Calu3 (cell line): ENCODE measurements at regions not wholly inside any gene's neighbourhood (a gene's known extent, or its start where the extent isn't known, plus 50 kb on each side); places are given as distances from the start of the nearest gene placed in this dataset.
"Not testable (repeated sequence)": the region's sequence is repeated elsewhere in the genome, so short reads cannot be mapped to it uniquely, and the experiment has no call there.

ENCODE experiments used
- BruUV-seq: library from RNA; stranded (reverse); fragments of 400-500 nt; replicated peaks from 2 replicates; lab custom pipeline; 2021; lab: Mats Ljungman, UMichigan
- CTCF ChIA-PET: fragments of 300-600 bp; sonication (Branson Sonifier 250); formaldehyde crosslinking; loops from one replicate; lab custom pipeline; 2022; ENCODE audit warnings: antibody characterized with exemption; lab: Charles Lee
- DNase-seq: peaks from one replicate; pipeline ENCODE4 v3.0.0; 2022
- H3K27ac Mint-ChIP-seq: one replicate; pipeline ENCODE4 v1.8.0; 2022; ENCODE audit warnings: mixed read lengths; ENCODE audit not compliant: unreplicated experiment
- H3K27me3 Mint-ChIP-seq: one replicate; pipeline ENCODE4 v1.8.0; 2022; ENCODE audit warnings: mixed read lengths; ENCODE audit not compliant: unreplicated experiment
- H3K36me3 Mint-ChIP-seq: one replicate; pipeline ENCODE4 v1.8.0; 2022; ENCODE audit warnings: mild to moderate bottlenecking, moderate library complexity, mixed read lengths; ENCODE audit not compliant: insufficient read depth, unreplicated experiment
- H3K4me1 Mint-ChIP-seq: one replicate; pipeline ENCODE4 v1.8.0; 2022; ENCODE audit warnings: mild to moderate bottlenecking, low read depth, mixed read lengths; ENCODE audit not compliant: unreplicated experiment
- H3K4me3 Mint-ChIP-seq: one replicate; pipeline ENCODE4 v1.8.0; 2022; ENCODE audit warnings: mild to moderate bottlenecking, low read depth, moderate library complexity, mixed read lengths; ENCODE audit not compliant: unreplicated experiment
- H3K9me3 Mint-ChIP-seq: one replicate; pipeline ENCODE4 v1.8.0; 2022; ENCODE audit warnings: low read depth, mixed read lengths; ENCODE audit not compliant: unreplicated experiment
- CTCF ChIP-seq: fragments of 200-600 bp; IDR thresholded peaks from one replicate; pipeline ENCODE4 v1.8.0; 2022; ENCODE audit warnings: antibody characterized with exemption; ENCODE audit not compliant: unreplicated experiment
- intact Hi-C: fragments of 100-400 bp; cut with micrococcal nuclease; formaldehyde crosslinking; loops from one replicate; pipeline ENCODE4 v1.10.0; 2022; ENCODE audit not compliant: unreplicated experiment

- no peak overlapping the region for H3K27ac Mint-ChIP-seq
- peaks cover 21% of the 10 kb centered on the region for H3K9me3 Mint-ChIP-seq
- CTCF ChIA-PET: no interaction called here
- intact Hi-C loops: no loop called here
- TF ChIP-seq CTCF: no peak
- no peaks in the 10 kb centered on the region for H3K4me1 Mint-ChIP-seq
- H3K36me3 Mint-ChIP-seq: no peaks in the 10 kb centered on the region
- DNase-seq: no peak
- peaks cover 9% of the 10 kb centered on the region for H3K27me3 Mint-ChIP-seq
- H3K4me3 Mint-ChIP-seq: no peak overlapping the region
- BruUV-seq: no TSS peak
Measured at GRCh38 chrX:1883772-1884171, 268.9 kb downstream of the ASMT start.

DNA sequence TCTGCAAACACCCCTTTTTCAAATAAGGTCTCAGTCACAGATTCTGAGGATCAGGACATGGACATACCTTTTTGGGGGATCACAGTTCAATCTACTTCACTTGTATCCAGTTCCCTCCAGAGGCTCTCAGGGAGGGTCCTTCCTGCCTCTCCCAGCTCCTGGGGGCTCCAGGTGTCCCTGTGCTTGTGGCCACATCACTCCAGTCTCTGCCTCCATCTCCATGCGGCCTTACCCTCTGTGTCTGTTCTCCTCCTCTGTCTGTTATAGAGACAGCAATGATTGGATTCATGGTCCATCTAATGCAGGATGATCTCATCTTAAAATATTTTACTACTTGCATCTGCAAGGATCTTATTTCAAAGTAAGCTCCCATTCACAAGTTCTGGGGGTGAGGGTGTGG lies 269.6 kb downstream of the ASMT start:
- H3K4me1 Mint-ChIP-seq: no peaks in the 10 kb centered on the region
- no peak overlapping the region for H3K27ac Mint-ChIP-seq

GRCh38 chrX:1885116-1885515 lies 270.3 kb downstream of the ASMT start:
- intact Hi-C loops: no loop called here
- TF ChIP-seq CTCF: no peak
- no peaks in the 10 kb centered on the region for H3K4me1 Mint-ChIP-seq
- BruUV-seq: no TSS peak
- no peak overlapping the region for H3K4me3 Mint-ChIP-seq
- DNase-seq: no peak
- peaks cover 18% of the 10 kb centered on the region for H3K9me3 Mint-ChIP-seq
- H3K27me3 Mint-ChIP-seq: peaks cover 9% of the 10 kb centered on the region
- H3K36me3 Mint-ChIP-seq: no peaks in the 10 kb centered on the region
- CTCF ChIA-PET: no interaction called here
- no peak overlapping the region for H3K27ac Mint-ChIP-seq

More for the DNA sequence above, 269.6 kb downstream of the ASMT start:
- Mint-ChIP-seq H3K4me3 (no peak overlapping the region), H3K36me3 (no peaks in the 10 kb centered on the region), H3K27me3 (peaks cover 9% of the 10 kb centered on the region), H3K9me3 (peaks cover 18% of the 10 kb centered on the region)
- no peak for DNase-seq
- TF ChIP-seq CTCF: no peak
- BruUV-seq: no TSS peak
- CTCF ChIA-PET: no interaction called here
- intact Hi-C loops: no loop called here

DNA sequence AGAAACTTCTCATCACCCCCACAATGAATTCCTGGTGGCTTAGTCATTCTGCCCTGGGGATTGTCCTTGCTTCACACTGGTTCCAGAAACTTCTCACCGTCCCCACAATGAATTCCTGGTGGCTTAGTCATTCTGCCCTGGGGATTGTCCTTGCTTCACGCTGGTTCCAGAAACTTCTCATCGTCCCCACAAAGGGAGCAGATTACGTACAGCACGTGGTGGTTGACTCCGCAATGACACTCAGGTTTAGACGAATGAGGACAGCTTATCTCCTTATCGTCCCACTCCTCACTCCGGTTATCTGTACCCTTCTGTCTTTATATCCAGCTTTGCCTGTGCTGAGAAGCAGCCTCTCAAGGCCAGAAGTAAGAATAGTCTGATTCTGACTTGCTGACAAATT lies 273.4 kb downstream of the ASMT start:
- H3K27ac Mint-ChIP-seq, H3K4me3 Mint-ChIP-seq, intact Hi-C loops, H3K27me3 Mint-ChIP-seq, BruUV-seq, CTCF ChIA-PET, H3K4me1 Mint-ChIP-seq, DNase-seq, H3K36me3 Mint-ChIP-seq: not testable (repeated sequence)
- H3K9me3 Mint-ChIP-seq: peaks cover 16% of the 10 kb centered on the region

GRCh38 chrX:1894026-1894294 lies 279.1 kb downstream of the ASMT start:
- H3K4me3 Mint-ChIP-seq: no peak overlapping the region
- no peak overlapping the region for H3K27ac Mint-ChIP-seq
- no peaks in the 10 kb centered on the region for H3K27me3 Mint-ChIP-seq
- no peak for DNase-seq
- H3K36me3 Mint-ChIP-seq: no peaks in the 10 kb centered on the region
- H3K9me3 Mint-ChIP-seq: peaks cover 8% of the 10 kb centered on the region
- CTCF ChIA-PET: no interaction called here
- no peak for TF ChIP-seq CTCF
- intact Hi-C loops: no loop called here
- no peaks in the 10 kb centered on the region for H3K4me1 Mint-ChIP-seq
- no TSS peak for BruUV-seq
